SK-N-SH (cell line): ENCODE measurements at regions not wholly inside any gene's neighbourhood (a gene's known extent, or its start where the extent isn't known, plus 50 kb on each side); places are given as distances from the start of the nearest gene placed in this dataset.

Experiments
- CTCF ChIA-PET: fragments of 300-600, 350-600 bp; formaldehyde crosslinking; extraction: SDS; loops from one replicate; lab custom pipeline; 2021; lab: Yijun Ruan, JAX
- POLR2A ChIA-PET: fragments of 350-600 bp; sonication (Branson Sonifier 250); formaldehyde crosslinking; extraction: SDS; loops from one replicate; lab custom pipeline; 2020; ENCODE audit warnings: antibody characterized with exemption, inconsistent platforms; lab: Yijun Ruan, JAX
- DNase-seq: peaks from one replicate; pipeline ENCODE4 v3.0.0; 2012
- H2AFZ ChIP-seq: fragments of 200-600 bp; sonication (generic); 2 replicates; pipeline ENCODE4 v1.8.1; 2016; ENCODE audit warnings: antibody characterized with exemption, mild to moderate bottlenecking, low read depth
- H3F3A ChIP-seq: fragments of 200-600 bp; sonication (generic); replicated peaks from 2 replicates; pipeline ENCODE3; 2016; ENCODE audit warnings: antibody characterized with exemption, mild to moderate bottlenecking; ENCODE audit not compliant: insufficient read depth
- H3K27ac ChIP-seq, 2 experiments: fragments of 200-500 bp in 1 of 2; fragments of 200-600 bp in 1 of 2; sonication (Bioruptor generic) in 1 of 2; sonication (generic), shearing (Covaris generic) in 1 of 2; 2 replicates each; pipeline versions ENCODE4 v1.5.1 to v1.6.1; 2014 to 2016; ENCODE audit warnings: low read depth in 2 of 2, inconsistent platforms in 1 of 2, low read length in 1 of 2, mild to moderate bottlenecking in 1 of 2, mixed read lengths in 1 of 2
- H3K27me3 ChIP-seq: fragments of 200-600 bp; sonication (generic), shearing (Covaris generic); 2 replicates; pipeline ENCODE4 v1.6.1; 2016; ENCODE audit warnings: mixed run types; ENCODE audit not compliant: insufficient read depth
- H3K36me3 ChIP-seq, 2 experiments: fragments of 200-500 bp in 1 of 2; fragments of 200-600 bp in 1 of 2; sonication (Bioruptor generic) in 1 of 2; sonication (generic) in 1 of 2; replicated peaks in 1 of 2; 2 replicates each; pipeline versions ENCODE3 to v1.5.1; 2014 to 2016; ENCODE audit warnings: low read length in 1 of 2, mild to moderate bottlenecking in 1 of 2; ENCODE audit not compliant: insufficient read depth in 2 of 2, control insufficient read depth in 1 of 2
- H3K4me1 ChIP-seq, 2 experiments: fragments of 200-500 bp in 1 of 2; fragments of 200-600 bp in 1 of 2; sonication (Bioruptor generic) in 1 of 2; sonication (generic), shearing (Covaris generic) in 1 of 2; 2 replicates each; pipeline versions ENCODE4 v1.5.1 to v1.6.1; 2014 to 2016; ENCODE audit warnings: low read depth in 1 of 2, low read length in 1 of 2, mixed run types in 1 of 2; ENCODE audit not compliant: insufficient read depth in 2 of 2, control insufficient read depth in 1 of 2
- H3K4me2 ChIP-seq: fragments of 200-600 bp; sonication (generic), shearing (Covaris generic); 2 replicates; pipeline ENCODE4 v1.6.1; 2017; ENCODE audit warnings: mixed run types
- H3K4me3 ChIP-seq, 2 experiments: fragments of 200-500 bp in 1 of 2; fragments of 200-600 bp in 1 of 2; sonication (Bioruptor generic) in 1 of 2; sonication (generic), shearing (Covaris generic) in 1 of 2; 2 replicates each; pipeline versions ENCODE4 v1.5.1 to v1.8.1; 2014 to 2016; ENCODE audit warnings: low read depth in 2 of 2, inconsistent platforms in 1 of 2, low read length in 1 of 2, mild to moderate bottlenecking in 1 of 2, mixed read lengths in 1 of 2, moderate library complexity in 1 of 2
- H3K79me2 ChIP-seq: fragments of 200-600 bp; sonication (generic); 2 replicates; pipeline ENCODE4 v1.8.1; 2017; ENCODE audit warnings: mild to moderate bottlenecking; ENCODE audit not compliant: insufficient read depth
- H3K9ac ChIP-seq: fragments of 200-600 bp; sonication (generic); 2 replicates; pipeline ENCODE4 v1.6.1; 2017; ENCODE audit warnings: mixed run types
- H3K9me2 ChIP-seq: fragments of 200-600 bp; sonication (generic); 2 replicates; pipeline ENCODE4 v1.6.1; 2017; ENCODE audit warnings: mixed run types
- H3K9me3 ChIP-seq: fragments of 200-600 bp; sonication (generic); 2 replicates; pipeline ENCODE4 v1.6.1; 2017; ENCODE audit warnings: mixed run types, mild to moderate bottlenecking, moderate library complexity
- H4K20me1 ChIP-seq: fragments of 200-600 bp; sonication (generic); 2 replicates; pipeline ENCODE4 v1.6.1; 2017; ENCODE audit warnings: mild to moderate bottlenecking, mixed run types; ENCODE audit not compliant: insufficient read depth
- CHD2 ChIP-seq: fragments of 150-350 bp; IDR thresholded peaks from 2 replicates; pipeline ENCODE4 v1.6.1; 2018; ENCODE audit warnings: low read length; ENCODE audit not compliant: partially characterized antibody
- ELF1 ChIP-seq: IDR thresholded peaks from 2 replicates; pipeline ENCODE4 v1.4.0; 2012
- FOSL2 ChIP-seq: IDR thresholded peaks from 2 replicates; pipeline ENCODE4 v1.4.0; 2012; ENCODE audit warnings: low read depth, mild to moderate bottlenecking, moderate library complexity, borderline replicate concordance
- FOXM1 ChIP-seq: IDR thresholded peaks from 2 replicates; pipeline ENCODE4 v1.4.0; 2012; ENCODE audit warnings: low read depth, mild to moderate bottlenecking
- GABPA ChIP-seq: IDR thresholded peaks from 2 replicates; pipeline ENCODE4 v1.4.0; 2012; ENCODE audit warnings: low read depth, mild to moderate bottlenecking
- MXI1 ChIP-seq: IDR thresholded peaks from 2 replicates; pipeline ENCODE4 v1.6.1; 2012; ENCODE audit warnings: mild to moderate bottlenecking, low read depth, low read length, improper control_type of control experiment
- NFIC ChIP-seq: IDR thresholded peaks from 2 replicates; pipeline ENCODE4 v1.4.0; 2012; ENCODE audit warnings: borderline replicate concordance
- NRF1 ChIP-seq: IDR thresholded peaks from 2 replicates; pipeline ENCODE4 v1.6.1; 2012; ENCODE audit warnings: low read depth, mild to moderate bottlenecking, low read length
- RFX5 ChIP-seq: IDR thresholded peaks from 2 replicates; pipeline ENCODE4 v1.6.1; 2012; ENCODE audit warnings: mild to moderate bottlenecking, improper control_type of control experiment, low read length
- RXRA ChIP-seq: IDR thresholded peaks from 2 replicates; pipeline ENCODE4 v1.4.0; 2012; ENCODE audit warnings: low read depth, mild to moderate bottlenecking, borderline replicate concordance
- SMC3 ChIP-seq: IDR thresholded peaks from 2 replicates; pipeline ENCODE4 v1.6.1; 2012; ENCODE audit warnings: low read depth, low read length, improper control_type of control experiment
- TAF1 ChIP-seq: IDR thresholded peaks from 2 replicates; pipeline ENCODE4 v1.6.1; 2012; ENCODE audit warnings: low read depth, mild to moderate bottlenecking, low read length, moderate library complexity, borderline replicate concordance
- WGBS: methylation state at CpG from one replicate; pipeline ENCODE4 v1.1.6; 2017; ENCODE audit warnings: low lambda C conversion rate; 5-methylcytosine and 5-hydroxymethylcytosine counted together
- TF ChIP-seq, protein P1 (sequence below): IDR thresholded peaks from 2 replicates; pipeline ENCODE4 v1.6.1; 2012; ENCODE audit warnings: mild to moderate bottlenecking, low read depth, low read length, moderate library complexity
- TF ChIP-seq, protein P2 (sequence below): fragments of 150-350 bp; IDR thresholded peaks from 2 replicates; pipeline ENCODE4 v1.6.1; 2017; ENCODE audit warnings: antibody characterized with exemption, low read length, low read depth, borderline replicate concordance
- TF ChIP-seq, protein P3 (sequence below): IDR thresholded peaks from 2 replicates; pipeline ENCODE4 v1.4.0; 2012; ENCODE audit warnings: low read depth, borderline replicate concordance
- TF ChIP-seq, protein P4 (sequence below): IDR thresholded peaks from 2 replicates; pipeline ENCODE4 v1.4.0; 2012; ENCODE audit warnings: low read depth
- TF ChIP-seq, protein P5 (sequence below): IDR thresholded peaks from 2 replicates; pipeline ENCODE4 v1.4.0; 2012; ENCODE audit warnings: low read depth, borderline replicate concordance

DNA sequence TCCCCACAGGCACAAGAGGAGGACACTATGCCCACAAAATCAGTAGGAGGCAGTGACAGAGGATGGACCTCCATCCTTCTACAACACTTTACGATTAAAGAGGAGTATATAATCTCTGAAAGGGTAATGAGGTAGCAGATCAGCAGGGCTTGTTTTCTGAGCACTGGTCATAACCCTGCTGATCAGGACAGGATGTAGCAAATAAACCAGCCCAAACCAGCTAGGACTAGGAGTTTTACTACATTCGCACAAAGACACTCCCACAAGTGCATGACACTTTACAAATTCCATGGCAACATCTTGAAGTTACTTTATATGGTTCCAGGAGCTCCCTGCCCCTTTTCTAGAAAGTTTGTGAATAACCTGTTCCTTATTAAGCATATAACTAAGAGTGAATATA, 73.3 kb upstream of the CHD6 start:
- H3K4me2 ChIP-seq, result no peak overlapping the region
- no peaks in the 10 kb centered on the region for H4K20me1 ChIP-seq
- no peaks in the 10 kb centered on the region for H3K79me2 ChIP-seq
- H3K4me3 ChIP-seq, result no peak overlapping the region
- 74% methylated on average over 2 of the region's 2 CpGs for WGBS
- TF ChIP-seq RFX5, result no peak
- H3K4me1 ChIP-seq, result peaks cover 0 to 5% of the 10 kb centered on the region in 2 experiments; a peak in 1 of 4 replicates
- CTCF ChIA-PET, result interaction anchor here (1.0 kb wide), 1 partner anchor 43 kb away, joined by 3 read pairs; no protein-coding TSS in a partner anchor
- no peak overlapping the region for H3K9ac ChIP-seq
- H3K27me3 ChIP-seq, result no peaks in the 10 kb centered on the region; the same call in 1 of the 2 replicates
- no peak overlapping the region for H2AFZ ChIP-seq
- DNase-seq, result no peak
- no peaks in the 10 kb centered on the region for H3K36me3 ChIP-seq
- H3K27ac ChIP-seq, result no peak overlapping the region
- H3K9me3 ChIP-seq, result no peaks in the 10 kb centered on the region
- POLR2A ChIA-PET, result no interaction called here
- H3K9me2 ChIP-seq, result no peaks in the 10 kb centered on the region
- no peaks in the 10 kb centered on the region for H3F3A ChIP-seq

DNA sequence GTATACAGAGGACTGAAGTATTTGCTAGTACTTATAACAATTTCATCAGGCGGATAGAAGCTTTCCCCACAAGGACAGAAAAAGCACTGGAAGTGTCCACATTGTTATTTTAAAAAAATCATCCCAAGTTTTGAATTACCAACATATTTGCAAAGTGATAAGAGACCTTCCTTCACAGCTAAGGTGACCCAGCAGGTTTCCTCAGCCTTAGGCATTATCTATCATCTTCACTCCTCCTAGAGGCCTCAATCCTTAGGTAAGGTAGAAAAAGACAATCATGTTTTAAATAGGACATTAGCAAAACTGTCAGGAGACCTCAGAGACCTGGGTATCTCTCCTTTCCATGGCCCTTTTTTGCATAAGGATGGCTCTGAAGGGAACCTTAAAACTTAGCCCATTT, 72.5 kb upstream of the CHD6 start:
- H3K27ac ChIP-seq, result no peak overlapping the region
- no peaks in the 10 kb centered on the region; the same call in 1 of the 2 replicates for H3K27me3 ChIP-seq
- TF ChIP-seq NRF1 (no peak), ELF1 (no peak), MXI1 (no peak), FOXM1 (no peak), CHD2 (no peak), GABPA (no peak), RXRA (no peak), NFIC (no peak), FOSL2 (no peak), SMC3 (no peak), TAF1 (no peak)
- TF ChIP-seq, protein P1, sequence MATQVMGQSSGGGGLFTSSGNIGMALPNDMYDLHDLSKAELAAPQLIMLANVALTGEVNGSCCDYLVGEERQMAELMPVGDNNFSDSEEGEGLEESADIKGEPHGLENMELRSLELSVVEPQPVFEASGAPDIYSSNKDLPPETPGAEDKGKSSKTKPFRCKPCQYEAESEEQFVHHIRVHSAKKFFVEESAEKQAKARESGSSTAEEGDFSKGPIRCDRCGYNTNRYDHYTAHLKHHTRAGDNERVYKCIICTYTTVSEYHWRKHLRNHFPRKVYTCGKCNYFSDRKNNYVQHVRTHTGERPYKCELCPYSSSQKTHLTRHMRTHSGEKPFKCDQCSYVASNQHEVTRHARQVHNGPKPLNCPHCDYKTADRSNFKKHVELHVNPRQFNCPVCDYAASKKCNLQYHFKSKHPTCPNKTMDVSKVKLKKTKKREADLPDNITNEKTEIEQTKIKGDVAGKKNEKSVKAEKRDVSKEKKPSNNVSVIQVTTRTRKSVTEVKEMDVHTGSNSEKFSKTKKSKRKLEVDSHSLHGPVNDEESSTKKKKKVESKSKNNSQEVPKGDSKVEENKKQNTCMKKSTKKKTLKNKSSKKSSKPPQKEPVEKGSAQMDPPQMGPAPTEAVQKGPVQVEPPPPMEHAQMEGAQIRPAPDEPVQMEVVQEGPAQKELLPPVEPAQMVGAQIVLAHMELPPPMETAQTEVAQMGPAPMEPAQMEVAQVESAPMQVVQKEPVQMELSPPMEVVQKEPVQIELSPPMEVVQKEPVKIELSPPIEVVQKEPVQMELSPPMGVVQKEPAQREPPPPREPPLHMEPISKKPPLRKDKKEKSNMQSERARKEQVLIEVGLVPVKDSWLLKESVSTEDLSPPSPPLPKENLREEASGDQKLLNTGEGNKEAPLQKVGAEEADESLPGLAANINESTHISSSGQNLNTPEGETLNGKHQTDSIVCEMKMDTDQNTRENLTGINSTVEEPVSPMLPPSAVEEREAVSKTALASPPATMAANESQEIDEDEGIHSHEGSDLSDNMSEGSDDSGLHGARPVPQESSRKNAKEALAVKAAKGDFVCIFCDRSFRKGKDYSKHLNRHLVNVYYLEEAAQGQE, result no peak
- TF ChIP-seq, protein P2, sequence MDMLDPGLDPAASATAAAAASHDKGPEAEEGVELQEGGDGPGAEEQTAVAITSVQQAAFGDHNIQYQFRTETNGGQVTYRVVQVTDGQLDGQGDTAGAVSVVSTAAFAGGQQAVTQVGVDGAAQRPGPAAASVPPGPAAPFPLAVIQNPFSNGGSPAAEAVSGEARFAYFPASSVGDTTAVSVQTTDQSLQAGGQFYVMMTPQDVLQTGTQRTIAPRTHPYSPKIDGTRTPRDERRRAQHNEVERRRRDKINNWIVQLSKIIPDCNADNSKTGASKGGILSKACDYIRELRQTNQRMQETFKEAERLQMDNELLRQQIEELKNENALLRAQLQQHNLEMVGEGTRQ, result no peak
- TF ChIP-seq, protein P3, sequence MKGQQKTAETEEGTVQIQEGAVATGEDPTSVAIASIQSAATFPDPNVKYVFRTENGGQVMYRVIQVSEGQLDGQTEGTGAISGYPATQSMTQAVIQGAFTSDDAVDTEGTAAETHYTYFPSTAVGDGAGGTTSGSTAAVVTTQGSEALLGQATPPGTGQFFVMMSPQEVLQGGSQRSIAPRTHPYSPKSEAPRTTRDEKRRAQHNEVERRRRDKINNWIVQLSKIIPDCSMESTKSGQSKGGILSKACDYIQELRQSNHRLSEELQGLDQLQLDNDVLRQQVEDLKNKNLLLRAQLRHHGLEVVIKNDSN, result no peak
- TF ChIP-seq, protein P4, sequence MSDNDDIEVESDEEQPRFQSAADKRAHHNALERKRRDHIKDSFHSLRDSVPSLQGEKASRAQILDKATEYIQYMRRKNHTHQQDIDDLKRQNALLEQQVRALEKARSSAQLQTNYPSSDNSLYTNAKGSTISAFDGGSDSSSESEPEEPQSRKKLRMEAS, result no peak
- TF ChIP-seq, protein P5, sequence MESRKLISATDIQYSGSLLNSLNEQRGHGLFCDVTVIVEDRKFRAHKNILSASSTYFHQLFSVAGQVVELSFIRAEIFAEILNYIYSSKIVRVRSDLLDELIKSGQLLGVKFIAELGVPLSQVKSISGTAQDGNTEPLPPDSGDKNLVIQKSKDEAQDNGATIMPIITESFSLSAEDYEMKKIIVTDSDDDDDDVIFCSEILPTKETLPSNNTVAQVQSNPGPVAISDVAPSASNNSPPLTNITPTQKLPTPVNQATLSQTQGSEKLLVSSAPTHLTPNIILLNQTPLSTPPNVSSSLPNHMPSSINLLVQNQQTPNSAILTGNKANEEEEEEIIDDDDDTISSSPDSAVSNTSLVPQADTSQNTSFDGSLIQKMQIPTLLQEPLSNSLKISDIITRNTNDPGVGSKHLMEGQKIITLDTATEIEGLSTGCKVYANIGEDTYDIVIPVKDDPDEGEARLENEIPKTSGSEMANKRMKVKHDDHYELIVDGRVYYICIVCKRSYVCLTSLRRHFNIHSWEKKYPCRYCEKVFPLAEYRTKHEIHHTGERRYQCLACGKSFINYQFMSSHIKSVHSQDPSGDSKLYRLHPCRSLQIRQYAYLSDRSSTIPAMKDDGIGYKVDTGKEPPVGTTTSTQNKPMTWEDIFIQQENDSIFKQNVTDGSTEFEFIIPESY, result no peak
- TF ChIP-seq, all 33 proteins: peak for 0
- Histone ChIP-seq H3K36me3 (no peaks in the 10 kb centered on the region), H3F3A (no peaks in the 10 kb centered on the region), H4K20me1 (no peaks in the 10 kb centered on the region), H3K4me2 (no peak overlapping the region), H3K79me2 (no peaks in the 10 kb centered on the region), H3K4me1 (peaks cover 0 to 5% of the 10 kb centered on the region in 2 experiments; a peak in 1 of 4 replicates), H2AFZ (no peak overlapping the region), H3K9me3 (no peaks in the 10 kb centered on the region), H3K4me3 (no peak overlapping the region), H3K9me2 (no peaks in the 10 kb centered on the region), H3K9ac (no peak overlapping the region)
- ChIA-PET CTCF (no interaction called here), POLR2A (no interaction called here)
- no peak for DNase-seq
- 91% methylated on average over 1 of the region's 1 CpG for WGBS
